Central memory CD8-positive, alpha-beta T cell (primary cell): ENCODE measurements at regions not wholly inside any gene's neighbourhood (a gene's known extent, or its start where the extent isn't known, plus 50 kb on each side); places are given as distances from the start of the nearest gene placed in this dataset.

Experiments
- ATAC-seq: fragments of 150-1000 bp; cut with Tn5 transposase; replicated peaks from 2 replicates; pipeline ENCODE4 v1.10.0; 2022; ENCODE audit warnings: mild to moderate bottlenecking, moderate FRiP score, moderate number of reproducible peaks; ENCODE audit not compliant: poor library complexity, severe bottlenecking; ENCODE audit errors: extremely low read depth
- DNase-seq, 2 donors: peaks; one replicate each; pipeline ENCODE4 v3.0.0; 2021; ENCODE audit warnings: low spot score in 2 of 2
- H3K27ac Mint-ChIP-seq: one replicate; pipeline ENCODE4 v1.8.0; 2022; ENCODE audit warnings: low read depth, mild to moderate bottlenecking, moderate library complexity, mixed read lengths
- H3K27me3 Mint-ChIP-seq: one replicate; pipeline ENCODE4 v1.8.0; 2022; ENCODE audit warnings: mixed read lengths
- H3K36me3 Mint-ChIP-seq: one replicate; pipeline ENCODE4 v1.8.0; 2022; ENCODE audit warnings: mild to moderate bottlenecking, moderate library complexity, mixed read lengths; ENCODE audit not compliant: insufficient read depth
- H3K4me1 Mint-ChIP-seq: one replicate; pipeline ENCODE4 v1.8.0; 2022; ENCODE audit warnings: mixed read lengths
- H3K4me3 Mint-ChIP-seq: one replicate; pipeline ENCODE4 v1.8.0; 2022; ENCODE audit warnings: mild to moderate bottlenecking, moderate library complexity, mixed read lengths
- H3K9me3 Mint-ChIP-seq: one replicate; pipeline ENCODE4 v1.8.0; 2022; ENCODE audit warnings: mixed read lengths

- Mint-ChIP-seq H3K4me3 (no peak overlapping the region), H3K27ac (no peak overlapping the region), H3K27me3 (peaks cover 24% of the 10 kb centered on the region), H3K9me3 (no peaks in the 10 kb centered on the region), H3K36me3 (no peaks in the 10 kb centered on the region), H3K4me1 (no peaks in the 10 kb centered on the region)
- ATAC-seq (no peak), DNase-seq (no peak)
Measured at GRCh38 chr6:104522533-104522932, 337.2 kb downstream of the HACE1 start.

DNA sequence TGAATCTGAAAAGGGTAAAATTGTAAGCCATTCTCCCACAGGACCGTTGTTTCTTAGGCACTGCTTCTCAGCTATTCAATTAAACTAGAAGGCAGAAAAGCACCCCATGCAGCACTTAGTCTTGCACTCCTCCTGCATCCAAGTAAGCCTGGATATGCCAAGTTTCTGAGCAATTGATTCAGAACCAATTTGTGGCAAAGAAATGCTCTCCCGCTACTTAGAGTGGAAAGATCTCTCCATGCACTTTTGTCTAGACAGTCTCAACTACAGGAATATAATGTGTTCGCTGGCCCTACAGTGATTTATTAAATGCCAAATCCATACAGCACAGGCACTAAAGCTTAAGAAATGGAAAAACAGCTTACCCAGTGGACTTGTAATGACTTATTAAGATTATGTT, 338.5 kb downstream of the HACE1 start:
- no peak overlapping the region for H3K4me3 Mint-ChIP-seq

DNA sequence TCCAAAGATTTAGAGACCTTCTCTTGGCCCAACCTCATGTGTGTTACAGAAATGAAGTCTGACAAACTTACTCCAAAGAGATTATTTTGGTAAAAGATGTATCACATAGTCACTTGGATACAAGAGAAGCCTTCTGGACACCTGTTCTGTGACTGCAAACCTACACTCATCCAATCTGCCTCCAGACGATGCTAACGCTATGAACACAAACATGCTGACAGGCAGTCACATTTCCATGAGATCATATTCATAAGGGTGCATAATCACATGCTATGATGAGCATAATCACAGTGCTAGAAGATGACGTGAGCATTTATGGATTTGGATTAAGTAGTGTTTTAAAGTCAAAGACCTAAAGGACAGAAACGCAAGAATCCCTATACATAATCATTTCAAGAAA, 340.2 kb downstream of the HACE1 start:
- H3K27ac Mint-ChIP-seq = no peak overlapping the region
- no peak for DNase-seq
- no peak for ATAC-seq
- no peak overlapping the region for H3K4me3 Mint-ChIP-seq
- H3K27me3 Mint-ChIP-seq = peaks cover 24% of the 10 kb centered on the region
- no peaks in the 10 kb centered on the region for H3K4me1 Mint-ChIP-seq
- no peaks in the 10 kb centered on the region for H3K36me3 Mint-ChIP-seq
- no peaks in the 10 kb centered on the region for H3K9me3 Mint-ChIP-seq

More for the DNA sequence above, 338.5 kb downstream of the HACE1 start:
- no peak overlapping the region for H3K27ac Mint-ChIP-seq
- no peaks in the 10 kb centered on the region for H3K36me3 Mint-ChIP-seq
- ATAC-seq (no peak), DNase-seq (no peak)
- H3K27me3 Mint-ChIP-seq = peaks cover 24% of the 10 kb centered on the region
- no peaks in the 10 kb centered on the region for H3K9me3 Mint-ChIP-seq
- H3K4me1 Mint-ChIP-seq = no peaks in the 10 kb centered on the region

DNA sequence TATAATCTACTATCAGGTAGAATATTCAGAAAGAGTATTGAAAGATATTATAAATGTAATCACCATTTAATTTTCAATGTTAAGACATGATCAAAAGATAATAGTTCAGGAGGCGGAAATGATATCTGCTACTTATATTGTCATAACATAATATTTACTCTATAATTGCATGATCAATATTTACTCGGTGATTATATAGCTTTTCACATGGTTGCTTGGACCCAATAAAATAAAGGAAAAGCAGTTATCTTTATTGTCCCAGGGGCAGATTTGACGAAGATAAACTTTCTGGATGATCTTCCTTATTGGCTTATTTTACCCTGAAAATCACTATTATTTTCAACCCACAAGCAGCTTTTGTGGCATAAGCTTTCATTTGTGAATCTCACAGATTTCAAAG, 350.4 kb downstream of the HACE1 start:
- Mint-ChIP-seq H3K4me3 (no peak overlapping the region), H3K27ac (no peak overlapping the region), H3K4me1 (no peaks in the 10 kb centered on the region), H3K9me3 (peaks cover 4% of the 10 kb centered on the region), H3K27me3 (peaks cover 34% of the 10 kb centered on the region), H3K36me3 (no peaks in the 10 kb centered on the region)
- ATAC-seq = no peak
- no peak for DNase-seq

GRCh38 chr6:104506429-104506828, 353.3 kb downstream of the HACE1 start:
- H3K4me3 Mint-ChIP-seq = no peak overlapping the region
- H3K4me1 Mint-ChIP-seq = no peaks in the 10 kb centered on the region
- peaks cover 4% of the 10 kb centered on the region for H3K9me3 Mint-ChIP-seq
- H3K27ac Mint-ChIP-seq = no peak overlapping the region
- H3K36me3 Mint-ChIP-seq = no peaks in the 10 kb centered on the region
- DNase-seq (no peak), ATAC-seq (no peak)
- H3K27me3 Mint-ChIP-seq = peaks cover 25% of the 10 kb centered on the region

GRCh38 chr6:104505838-104506237, 353.9 kb downstream of the HACE1 start:
- Mint-ChIP-seq H3K36me3 (no peaks in the 10 kb centered on the region), H3K27me3 (peaks cover 24% of the 10 kb centered on the region), H3K4me1 (no peaks in the 10 kb centered on the region), H3K9me3 (peaks cover 4% of the 10 kb centered on the region), H3K27ac (no peak overlapping the region), H3K4me3 (no peak overlapping the region)
- DNase-seq (no peak), ATAC-seq (no peak)

DNA sequence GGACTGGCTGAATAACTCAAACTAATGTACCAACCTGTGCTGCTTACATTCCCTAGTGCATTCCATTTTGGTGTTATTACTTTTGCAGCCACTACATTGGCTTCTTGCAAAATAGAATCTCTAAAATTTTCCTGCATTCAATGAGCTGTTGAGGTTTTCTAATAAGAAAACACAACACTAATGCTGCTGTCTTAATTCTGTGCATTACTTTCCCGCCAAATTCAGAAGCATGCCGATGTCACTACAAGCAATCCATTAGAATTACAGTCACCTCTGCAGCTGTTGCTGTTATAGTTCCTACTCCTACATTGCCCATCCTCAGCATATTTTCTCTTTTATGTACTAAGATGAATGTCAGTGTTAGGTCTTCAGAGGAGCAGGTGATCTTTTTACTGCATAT, 359.5 kb downstream of the HACE1 start:
- peaks cover 5% of the 10 kb centered on the region for H3K9me3 Mint-ChIP-seq
- peaks cover 9% of the 10 kb centered on the region for H3K27me3 Mint-ChIP-seq
- no peak overlapping the region for H3K27ac Mint-ChIP-seq
- no peak overlapping the region for H3K4me3 Mint-ChIP-seq
- DNase-seq = no peak
- no peak for ATAC-seq
- no peaks in the 10 kb centered on the region for H3K4me1 Mint-ChIP-seq
- H3K36me3 Mint-ChIP-seq = no peaks in the 10 kb centered on the region

DNA sequence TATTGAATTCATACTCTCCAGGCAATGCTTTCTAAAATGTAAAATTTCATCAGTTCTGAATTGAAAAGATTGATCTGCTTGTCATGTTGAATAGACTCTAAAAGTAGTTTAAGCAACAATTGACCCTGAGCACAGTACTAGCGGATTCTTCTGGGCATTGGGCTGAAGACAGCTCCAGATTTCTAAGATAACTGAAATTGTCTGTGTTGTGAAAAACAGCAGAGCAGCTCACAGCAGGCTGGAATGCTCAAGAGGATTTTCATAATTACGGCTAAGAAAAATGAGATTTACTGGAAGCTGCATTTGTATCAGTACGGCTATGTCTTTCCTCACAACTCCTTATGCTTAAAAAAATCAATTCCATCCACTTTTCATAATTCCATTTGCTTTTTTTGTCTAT, 373.7 kb downstream of the HACE1 start:
- Mint-ChIP-seq H3K36me3 (no peaks in the 10 kb centered on the region), H3K4me1 (no peaks in the 10 kb centered on the region), H3K27me3 (peaks cover 7% of the 10 kb centered on the region), H3K9me3 (no peaks in the 10 kb centered on the region), H3K27ac (no peak overlapping the region), H3K4me3 (no peak overlapping the region)
- no peak for ATAC-seq
- no peak for DNase-seq

DNA sequence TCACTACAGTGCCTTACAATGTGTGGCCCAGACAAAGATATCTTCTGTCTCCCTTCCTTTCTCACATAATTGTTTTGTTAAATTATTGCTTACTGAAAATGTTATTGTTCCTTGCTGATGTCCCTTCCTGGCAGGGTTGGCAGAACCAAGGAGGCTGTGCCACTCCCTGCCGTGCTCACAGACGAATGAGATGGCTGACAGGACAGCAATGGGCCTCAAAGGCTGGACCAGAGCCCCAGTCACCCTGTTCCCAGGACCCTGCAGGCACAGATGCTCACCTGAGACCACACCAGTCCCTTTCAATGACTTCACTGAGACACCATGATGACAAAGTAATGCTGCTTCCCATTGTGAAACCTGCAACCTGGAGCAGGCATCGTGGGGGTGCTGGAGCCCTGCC, 375.1 kb downstream of the HACE1 start:
- H3K4me3 Mint-ChIP-seq = no peak overlapping the region
- H3K9me3 Mint-ChIP-seq = no peaks in the 10 kb centered on the region
- H3K27ac Mint-ChIP-seq = no peak overlapping the region
- peaks cover 7% of the 10 kb centered on the region for H3K27me3 Mint-ChIP-seq
- no peaks in the 10 kb centered on the region for H3K4me1 Mint-ChIP-seq
- DNase-seq = no peak
- H3K36me3 Mint-ChIP-seq = no peaks in the 10 kb centered on the region
- no peak for ATAC-seq

GRCh38 chr6:104484191-104484590, 375.5 kb downstream of the HACE1 start:
- H3K4me3 Mint-ChIP-seq = no peak overlapping the region
- no peak for ATAC-seq
- no peaks in the 10 kb centered on the region for H3K36me3 Mint-ChIP-seq
- no peaks in the 10 kb centered on the region for H3K4me1 Mint-ChIP-seq
- H3K27me3 Mint-ChIP-seq = peaks cover 7% of the 10 kb centered on the region
- no peak overlapping the region for H3K27ac Mint-ChIP-seq
- DNase-seq = no peak
- no peaks in the 10 kb centered on the region for H3K9me3 Mint-ChIP-seq

DNA sequence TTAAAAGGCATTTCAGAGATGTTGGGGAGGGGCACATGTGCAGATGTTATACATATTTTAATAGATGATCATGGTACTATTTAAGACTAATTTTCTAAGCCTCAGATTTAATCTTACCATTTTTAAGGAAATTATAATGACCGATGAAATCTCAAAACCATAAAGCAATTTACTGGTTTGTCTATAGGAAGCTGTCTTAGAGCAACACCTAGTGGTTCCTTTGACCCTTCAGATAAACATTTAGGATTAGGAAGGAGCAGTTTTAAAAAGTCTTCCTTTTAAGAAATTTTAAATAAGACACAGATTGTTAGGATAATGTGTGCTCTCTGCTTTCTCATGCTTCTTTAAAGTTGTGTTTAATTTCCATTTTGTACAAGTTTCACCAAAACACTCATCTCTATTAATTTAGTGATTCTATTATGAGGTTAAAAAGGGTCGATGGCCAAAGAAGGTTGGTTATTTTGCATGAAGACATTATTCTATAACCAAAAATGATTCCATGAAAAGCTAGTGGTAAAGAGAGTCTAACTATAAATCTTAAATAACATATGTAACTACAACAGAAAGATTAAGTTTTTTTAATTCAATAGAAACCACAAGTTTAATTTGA, 376.4 kb downstream of the HACE1 start:
- no peaks in the 10 kb centered on the region for H3K4me1 Mint-ChIP-seq
- peaks cover 7% of the 10 kb centered on the region for H3K27me3 Mint-ChIP-seq
- ATAC-seq (no peak), DNase-seq (no peak)
- H3K9me3 Mint-ChIP-seq = no peaks in the 10 kb centered on the region
- H3K4me3 Mint-ChIP-seq = no peak overlapping the region
- H3K36me3 Mint-ChIP-seq = no peaks in the 10 kb centered on the region
- H3K27ac Mint-ChIP-seq = no peak overlapping the region

DNA sequence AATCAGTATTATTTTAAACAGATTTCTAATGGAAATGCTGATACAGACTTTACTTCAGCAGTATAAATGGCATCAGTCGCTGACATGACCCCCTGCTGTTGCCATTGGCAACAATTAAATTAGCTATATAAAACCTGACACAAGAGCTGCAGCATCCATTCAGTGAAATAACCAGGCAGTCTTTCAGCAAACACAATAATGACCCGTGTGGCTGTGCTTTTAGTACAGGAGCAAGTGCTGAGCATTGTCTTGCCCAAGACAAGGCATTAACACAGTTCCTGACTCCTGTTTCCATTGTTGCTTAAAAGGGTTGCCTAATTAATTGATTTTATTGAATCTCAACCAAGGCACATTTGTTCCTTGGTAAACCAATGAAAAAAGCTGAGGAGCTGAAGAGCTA, 382.1 kb downstream of the HACE1 start:
- no peaks in the 10 kb centered on the region for H3K27me3 Mint-ChIP-seq
- no peaks in the 10 kb centered on the region for H3K36me3 Mint-ChIP-seq
- no peaks in the 10 kb centered on the region for H3K9me3 Mint-ChIP-seq
- H3K4me3 Mint-ChIP-seq = no peak overlapping the region
- no peak overlapping the region for H3K27ac Mint-ChIP-seq
- ATAC-seq = no peak
- no peaks in the 10 kb centered on the region for H3K4me1 Mint-ChIP-seq
- no peak for DNase-seq

DNA sequence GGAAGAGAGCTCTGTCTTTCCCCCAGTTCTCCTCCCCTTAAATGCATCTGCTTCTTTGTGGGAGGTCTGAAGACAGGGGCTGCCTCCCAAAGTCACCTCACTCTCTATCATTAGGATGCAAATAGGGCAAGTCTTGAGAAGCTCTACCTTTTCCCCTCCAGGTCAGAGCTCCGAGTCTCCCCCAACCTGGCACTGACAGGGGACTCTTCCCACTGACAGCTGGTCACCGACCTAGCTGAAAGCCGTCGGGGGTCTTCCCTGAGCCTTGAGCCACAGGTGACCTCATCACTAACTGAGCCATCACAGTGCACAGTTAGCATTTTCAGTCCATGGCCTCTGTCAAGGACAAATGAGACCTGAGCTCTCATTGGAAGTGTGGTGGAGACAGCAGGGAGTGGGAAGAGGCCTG, 386.7 kb downstream of the HACE1 start:
- DNase-seq = no peak
- Mint-ChIP-seq H3K36me3 (no peaks in the 10 kb centered on the region), H3K27me3 (no peaks in the 10 kb centered on the region), H3K4me3 (no peak overlapping the region), H3K4me1 (no peaks in the 10 kb centered on the region), H3K27ac (no peak overlapping the region), H3K9me3 (no peaks in the 10 kb centered on the region)
- no peak for ATAC-seq
